ENCODE measurements at regions not wholly inside any gene's neighbourhood (a gene's known extent, or its start where the extent isn't known, plus 50 kb on each side); places are given as distances from the start of the nearest gene placed in this dataset.
A peak's percentile ranks its signal among the peaks of the same experiment; 100 is the strongest.
"Not testable (repeated sequence)": the region's sequence is repeated elsewhere in the genome, so short reads cannot be mapped to it uniquely, and the experiment has no call there.

DNA sequence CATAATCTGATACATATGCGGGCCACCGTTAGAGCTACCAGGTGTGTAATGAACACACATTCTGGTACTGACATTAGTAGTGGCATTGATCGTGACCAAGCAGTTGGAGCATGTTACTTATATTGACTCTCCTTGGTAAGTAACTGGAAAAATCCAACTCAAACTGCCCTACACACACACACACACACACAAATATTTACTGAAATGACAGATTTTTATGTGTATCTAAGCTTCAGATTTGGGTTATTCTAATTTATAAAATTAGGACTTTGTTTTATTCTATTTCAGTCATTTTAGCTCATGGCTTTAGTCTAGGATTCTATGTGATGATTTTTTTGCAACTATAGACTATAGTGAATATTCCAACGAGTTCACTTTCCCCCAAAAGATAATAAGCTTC is 1280.2 kb upstream of the ACO1 start:
- no peak for DNase-seq

DNA sequence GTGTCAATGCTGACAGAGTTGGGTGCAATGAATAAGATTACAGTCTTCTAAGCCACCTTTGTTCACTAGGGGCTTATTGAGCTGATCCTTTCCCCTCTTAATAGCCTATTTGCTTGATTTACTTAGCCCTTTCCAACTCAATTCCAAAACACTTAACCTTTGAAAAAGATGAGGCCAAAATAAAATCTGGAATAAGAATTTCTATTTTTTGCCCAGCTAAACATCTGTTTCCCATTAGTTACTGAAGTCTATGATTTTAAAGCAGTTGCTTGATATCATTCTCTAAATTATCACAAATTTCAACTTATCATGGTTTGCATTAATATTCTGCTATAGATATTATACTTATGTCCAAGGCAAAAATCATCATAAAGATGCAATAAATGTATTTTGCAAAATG is 1272.0 kb upstream of the ACO1 start:
- DNase-seq, result no peak

DNA sequence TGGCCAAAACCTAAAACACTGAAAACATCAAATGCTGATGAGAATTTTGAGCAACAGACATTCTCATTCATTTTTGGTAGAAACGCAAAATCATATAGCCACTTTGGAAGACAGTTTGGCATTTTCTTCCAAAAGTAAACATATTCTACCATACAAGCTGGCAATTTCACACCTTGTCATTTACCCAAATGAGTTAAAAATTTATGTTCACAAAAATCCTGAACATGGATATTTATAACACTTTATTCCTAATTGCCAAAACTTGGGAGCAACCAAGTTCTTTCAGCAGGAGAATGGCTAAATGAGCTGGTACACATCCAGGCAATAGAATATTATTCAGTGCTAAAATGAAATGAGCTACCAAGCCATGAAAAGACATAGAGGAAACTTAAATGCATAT is 1270.1 kb upstream of the ACO1 start:
- DNase-seq, result no peak

DNA sequence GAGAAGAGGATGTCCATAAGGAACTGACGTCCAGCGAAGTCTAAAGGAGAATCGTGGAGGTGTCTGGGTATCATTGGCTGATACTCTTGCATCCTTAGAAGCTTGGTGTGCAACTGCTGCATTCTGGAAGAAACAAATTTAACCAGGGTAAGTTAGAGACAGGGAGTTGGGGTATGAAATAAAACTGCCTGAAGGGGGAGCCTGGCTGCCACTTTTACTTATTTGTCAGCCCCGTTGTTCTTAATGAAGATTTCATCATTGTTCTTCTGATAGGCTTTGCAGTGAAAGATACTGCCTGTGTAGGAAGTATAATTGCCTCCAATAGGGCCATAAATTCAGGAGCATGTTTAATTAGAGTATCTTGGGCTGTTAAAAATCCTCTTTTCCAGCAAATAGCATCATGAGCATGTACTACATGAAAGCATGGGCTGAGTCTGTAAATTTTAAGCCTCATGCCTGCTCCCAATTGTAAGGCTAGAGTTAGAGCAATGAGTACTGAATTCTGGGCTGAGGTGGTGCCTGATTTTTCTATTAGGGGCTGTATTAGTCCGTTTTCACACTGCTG is 1264.5 kb upstream of the ACO1 start:
- no peak for DNase-seq

DNA sequence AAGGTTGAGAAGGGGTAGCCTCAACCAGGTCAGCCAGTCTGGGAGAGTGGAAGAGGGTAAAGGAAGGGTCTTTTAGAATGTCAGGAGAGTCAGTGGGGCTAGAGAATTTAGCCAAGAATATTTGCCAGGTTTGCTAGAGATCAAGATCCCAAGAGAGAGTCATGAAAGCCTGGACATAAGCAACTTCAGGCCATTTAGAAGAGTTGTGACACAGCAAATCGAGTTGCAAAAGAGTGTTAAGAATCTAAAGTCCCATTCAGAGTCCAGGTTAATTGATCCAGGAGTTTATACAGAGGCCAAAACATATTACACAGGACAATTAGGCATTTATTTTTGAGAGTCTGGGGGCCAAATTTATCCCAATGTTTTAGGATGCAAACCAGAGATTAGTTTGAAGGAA is 1260.1 kb upstream of the ACO1 start:
- DNase-seq, result no peak

DNA sequence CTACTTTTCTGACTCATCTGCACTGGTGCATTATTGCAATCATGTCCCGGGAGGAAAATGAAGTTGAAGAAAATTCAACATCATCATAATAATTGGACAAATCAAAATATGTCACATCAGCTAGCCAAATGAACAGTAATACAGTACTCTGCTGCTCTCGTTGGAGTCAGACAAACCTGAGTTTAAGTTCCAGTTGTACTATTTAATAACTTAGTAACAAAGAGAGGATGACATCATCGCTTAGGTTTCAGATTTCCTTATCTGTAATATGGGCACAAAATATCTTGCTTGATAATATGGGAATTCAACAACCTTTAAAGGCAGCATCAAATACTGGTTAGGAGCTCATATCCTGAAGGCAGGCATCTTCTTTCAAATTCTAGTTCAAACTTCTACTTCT is 1248.9 kb upstream of the ACO1 start:
- no peak for DNase-seq

DNA sequence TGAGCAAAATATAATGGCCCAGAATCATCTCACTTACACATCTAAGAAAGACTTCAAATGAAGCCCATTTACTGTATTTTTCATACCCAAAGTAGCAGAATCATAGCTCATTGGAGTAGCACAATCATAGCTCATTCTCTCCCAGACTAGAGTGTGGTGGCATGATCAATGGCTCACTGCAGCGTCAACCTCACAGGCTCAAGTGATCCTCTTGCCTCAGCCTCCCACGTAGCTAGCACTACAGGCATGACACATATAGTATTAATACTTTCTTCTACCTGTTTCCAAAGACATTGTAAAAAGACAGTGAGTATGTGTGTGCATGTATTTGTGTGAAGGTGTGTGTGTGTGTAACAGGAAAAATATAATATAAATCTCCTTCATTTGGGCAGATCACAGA is 1247.9 kb upstream of the ACO1 start:
- no peak for DNase-seq

DNA sequence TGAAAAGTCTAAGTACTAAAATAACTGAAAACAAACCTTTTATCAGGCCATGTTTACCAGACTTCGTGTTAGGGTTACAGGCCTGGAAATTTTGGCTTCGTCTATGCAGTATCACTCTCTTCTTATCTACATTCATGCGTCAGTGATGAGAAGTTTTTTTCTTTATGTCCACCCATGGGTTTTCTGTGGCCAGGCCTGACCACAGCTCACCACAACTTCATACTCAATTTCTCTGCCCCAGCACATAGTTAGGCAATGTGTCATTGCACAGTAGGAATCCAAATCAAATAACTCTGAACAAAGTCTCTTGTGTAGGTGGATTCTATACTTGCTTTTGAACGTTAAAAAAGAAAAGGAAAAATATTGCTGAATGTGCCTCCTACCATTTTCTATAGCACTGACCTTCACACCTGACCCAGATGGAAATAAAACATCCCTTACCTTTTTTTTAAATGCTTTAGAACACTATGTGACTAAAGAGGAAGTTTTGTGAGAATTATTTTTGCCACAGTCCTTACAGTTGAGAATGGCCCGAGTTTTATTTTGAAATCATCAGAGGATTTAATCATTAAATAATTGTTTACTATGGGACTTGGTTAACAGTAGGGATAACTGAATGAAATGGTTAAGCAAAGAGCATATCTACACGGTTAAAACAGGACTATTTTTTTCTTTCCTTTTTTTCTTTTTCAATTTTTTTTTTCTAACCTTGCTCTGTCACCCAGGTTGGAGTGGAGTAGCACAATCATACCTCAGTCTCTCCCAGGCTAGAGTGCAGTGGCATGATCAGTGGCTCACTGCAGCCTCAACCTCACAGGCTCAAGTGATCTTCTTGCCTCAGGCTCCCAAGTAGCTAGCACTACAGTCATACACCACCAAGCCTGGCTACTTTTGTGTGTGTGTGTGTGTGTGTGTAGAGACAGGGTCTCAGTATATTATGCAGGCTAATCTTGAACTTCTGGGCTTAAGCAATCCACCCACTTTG is 1247.0 kb upstream of the ACO1 start:
- no peak for DNase-seq

DNA sequence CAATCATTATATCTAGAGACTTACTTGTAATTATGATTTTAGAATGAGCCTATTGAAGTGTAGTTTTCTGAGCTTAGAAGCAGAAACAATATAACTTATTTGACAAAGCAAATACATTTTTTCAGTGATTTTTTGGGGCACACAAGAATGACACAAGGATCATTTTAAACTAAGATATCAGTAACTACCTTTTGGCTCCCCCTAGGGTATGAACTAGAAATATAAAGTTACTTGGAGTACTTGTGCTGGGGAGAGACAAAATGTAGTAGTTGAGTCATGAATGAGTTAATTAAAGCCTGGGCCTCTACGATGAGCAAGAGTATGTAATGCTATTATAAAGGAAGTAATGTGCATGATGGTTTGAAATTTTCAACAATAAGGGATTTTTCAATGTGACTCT is 1244.1 kb upstream of the ACO1 start:
- no peak for DNase-seq

DNA sequence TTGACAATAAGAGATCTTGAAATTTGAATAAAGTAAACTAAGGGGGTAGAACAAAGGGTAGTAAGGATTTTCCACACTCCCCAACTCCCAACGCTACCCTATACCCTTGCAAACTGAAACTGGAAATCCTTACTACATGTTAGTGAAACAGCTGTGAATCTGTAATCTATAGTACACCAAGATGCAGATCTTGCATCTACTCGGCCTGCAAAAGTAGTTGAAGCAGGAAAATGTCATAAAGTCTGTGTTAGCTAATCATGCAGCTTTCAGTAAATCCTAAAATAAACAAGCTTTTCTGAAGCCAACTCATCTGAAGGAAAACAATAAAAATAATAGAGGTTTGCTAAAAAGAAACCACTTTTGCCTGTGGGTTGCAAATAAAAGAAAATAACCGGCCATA is 1242.0 kb upstream of the ACO1 start:
- no peak for DNase-seq

DNA sequence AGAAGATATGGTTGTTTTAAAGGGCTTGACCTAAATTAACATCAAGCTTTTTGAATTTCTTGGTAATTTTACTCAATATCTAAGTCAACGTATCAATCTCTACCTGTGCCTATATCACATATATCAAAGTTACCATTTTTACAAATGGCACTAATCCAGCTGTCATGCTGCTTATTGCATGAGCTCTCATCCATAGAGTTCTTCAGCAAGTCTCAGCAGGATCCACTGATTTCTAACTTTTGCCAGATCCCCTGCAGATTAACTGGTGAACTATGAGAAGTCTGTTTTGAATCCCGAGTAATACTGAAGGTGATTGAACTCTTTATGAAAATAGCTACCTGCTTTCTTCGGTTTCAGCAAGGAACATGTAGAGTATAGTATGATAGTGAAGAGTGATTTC is 1239.8 kb upstream of the ACO1 start:
- DNase-seq, result no peak

DNA sequence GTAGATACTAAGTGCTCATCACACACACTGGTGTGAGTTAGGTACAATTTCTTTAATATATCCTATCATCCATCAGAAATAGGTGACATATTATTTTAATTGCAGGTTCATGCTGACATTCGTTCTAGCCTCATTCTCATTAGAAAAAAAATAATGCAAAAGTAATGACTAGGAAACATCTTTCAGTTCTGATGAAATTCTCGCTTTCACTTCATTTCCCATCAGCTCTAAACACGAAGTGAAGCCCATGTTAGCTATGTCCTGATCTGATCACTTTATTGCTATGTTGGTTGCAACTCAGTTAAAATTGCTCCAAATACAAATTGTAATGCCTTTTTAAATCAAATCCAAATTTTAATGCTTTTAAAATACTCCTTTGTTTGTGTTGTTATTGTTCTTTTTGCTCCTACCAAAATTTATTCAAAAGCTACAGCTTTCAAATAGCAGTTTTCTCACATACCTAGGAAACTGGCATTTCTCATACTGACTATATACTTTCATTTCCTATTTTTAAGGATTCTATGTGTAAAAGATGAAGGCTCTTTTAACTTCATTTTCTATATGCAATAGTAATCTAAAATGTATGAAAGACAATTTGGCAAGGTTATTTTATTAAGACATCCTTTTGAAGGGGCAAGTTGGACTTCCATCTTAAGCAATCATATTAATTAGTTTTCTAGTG is 1237.8 kb upstream of the ACO1 start:
- DNase-seq, result no peak

DNA sequence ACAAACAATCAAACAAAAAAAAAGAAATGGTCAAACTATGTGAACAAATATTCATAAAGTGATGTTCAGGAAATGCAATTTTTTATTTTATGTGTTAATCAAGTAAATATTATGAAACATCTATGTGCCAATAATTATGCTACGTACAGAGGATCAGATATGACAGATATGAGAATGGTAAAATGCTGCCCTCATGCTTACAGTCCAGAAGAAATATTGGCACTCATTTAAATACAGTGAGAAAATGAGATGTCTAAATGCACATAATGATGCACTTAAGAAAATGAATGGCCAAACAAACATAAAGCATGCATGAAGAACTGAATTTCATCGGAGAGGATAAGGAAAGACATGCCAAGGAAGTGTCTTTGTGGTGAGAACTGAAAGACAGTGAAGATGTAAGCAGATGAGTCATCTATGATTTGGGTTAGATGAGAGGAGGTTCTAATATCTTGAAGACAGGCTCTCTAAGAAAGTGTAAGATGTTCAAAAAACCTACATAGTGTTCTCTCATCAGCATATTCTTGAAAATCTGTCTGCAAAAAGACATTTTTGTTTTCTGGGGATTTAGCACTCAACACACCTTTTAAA is 1231.1 kb upstream of the ACO1 start:
- no peak for DNase-seq

DNA sequence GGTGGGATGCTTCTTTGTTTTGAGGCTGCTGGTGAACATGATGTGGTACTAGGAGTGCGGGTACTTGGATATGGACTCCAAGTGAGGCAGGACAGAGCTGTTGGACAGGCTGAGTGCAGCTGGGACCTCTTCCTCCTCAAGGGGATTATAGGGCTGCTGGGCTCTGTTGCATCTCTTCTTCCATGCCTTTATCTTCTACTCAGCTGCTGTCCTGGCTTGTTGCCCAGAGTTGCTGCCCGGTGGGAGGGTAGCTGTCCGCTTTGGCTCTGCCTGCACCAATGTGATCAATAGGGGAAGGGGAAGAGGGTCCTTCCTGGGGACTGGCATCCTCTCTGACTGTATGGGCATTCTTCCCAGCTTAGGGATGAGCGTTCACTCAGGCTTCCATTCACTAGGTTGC is 1217.9 kb upstream of the ACO1 start:
- DNase-seq, result no peak

DNA sequence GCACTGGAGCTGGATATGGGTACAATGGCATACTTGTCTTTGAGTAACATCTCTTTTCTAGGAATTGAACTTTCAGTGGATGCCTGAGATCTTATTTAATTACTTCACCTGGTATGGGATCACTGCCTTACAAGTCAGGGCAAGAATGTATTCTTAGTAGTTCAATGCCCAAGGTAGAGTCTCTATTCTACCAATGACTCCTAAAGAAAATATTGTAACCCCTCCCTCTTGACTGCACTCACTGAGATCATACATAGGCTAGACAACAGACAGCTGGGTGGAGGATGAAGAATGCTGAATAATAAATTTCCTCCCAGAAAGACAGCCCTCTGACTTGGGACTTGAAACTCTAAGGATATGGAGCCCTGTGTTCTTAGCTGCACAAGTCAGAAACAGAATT is 1216.3 kb upstream of the ACO1 start:
- no peak for DNase-seq

DNA sequence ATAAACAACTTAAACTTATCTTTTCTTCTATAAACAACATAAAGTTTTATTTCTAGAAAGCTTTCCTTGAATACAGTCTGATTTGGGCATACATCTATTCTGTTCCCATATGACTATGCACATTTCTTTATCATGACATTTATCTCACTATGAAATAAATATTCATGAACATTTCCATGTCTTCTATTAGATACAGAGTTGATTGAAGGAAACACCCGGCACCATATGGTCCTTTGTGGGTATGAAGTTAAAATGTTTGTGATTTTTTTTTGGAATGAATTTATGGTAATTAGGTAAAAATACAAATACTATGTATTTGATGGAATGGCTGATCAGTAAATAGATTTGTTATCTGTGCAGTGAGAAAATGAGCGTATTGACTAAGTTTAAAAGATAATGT is 1209.8 kb upstream of the ACO1 start:
- DNase-seq, result no peak

DNA sequence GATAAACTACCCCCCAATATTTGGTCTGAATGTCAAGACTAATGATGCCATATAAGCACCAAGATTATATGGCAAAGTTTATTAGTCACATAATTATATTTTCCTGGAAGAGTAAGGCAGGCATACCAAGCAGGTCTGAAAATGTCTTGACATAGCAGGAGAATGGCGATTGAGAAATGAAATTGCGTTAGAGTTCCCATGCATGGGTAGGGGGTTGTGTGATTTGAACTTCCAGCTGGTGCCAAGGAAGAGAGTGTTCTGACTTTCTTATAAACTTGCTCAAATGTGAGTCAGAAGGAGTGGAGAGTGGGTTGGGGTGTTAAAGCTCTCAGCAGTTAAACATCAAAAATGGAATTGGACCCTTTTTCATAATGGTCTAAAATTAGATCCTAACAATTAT is 1200.6 kb upstream of the ACO1 start:
- no peak for DNase-seq

DNA sequence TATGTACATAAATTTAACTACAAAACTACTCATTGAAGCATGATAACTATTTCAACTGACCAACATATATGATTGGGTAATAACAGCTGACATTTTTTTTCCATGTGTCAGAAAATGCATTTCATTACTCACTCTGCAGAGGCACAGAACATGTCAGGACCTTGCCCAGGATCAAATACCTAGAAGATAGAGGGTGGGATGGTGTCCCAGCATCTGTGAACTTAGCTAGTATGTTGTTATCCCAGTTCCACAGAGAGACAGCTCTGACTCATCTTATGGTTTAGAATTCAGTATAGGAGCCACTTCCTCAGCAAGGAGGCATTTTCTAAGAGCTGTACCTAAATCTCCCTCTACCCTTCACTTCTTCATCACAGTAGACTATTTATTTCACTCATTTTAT is 1198.6 kb upstream of the ACO1 start:
- no peak for DNase-seq

DNA sequence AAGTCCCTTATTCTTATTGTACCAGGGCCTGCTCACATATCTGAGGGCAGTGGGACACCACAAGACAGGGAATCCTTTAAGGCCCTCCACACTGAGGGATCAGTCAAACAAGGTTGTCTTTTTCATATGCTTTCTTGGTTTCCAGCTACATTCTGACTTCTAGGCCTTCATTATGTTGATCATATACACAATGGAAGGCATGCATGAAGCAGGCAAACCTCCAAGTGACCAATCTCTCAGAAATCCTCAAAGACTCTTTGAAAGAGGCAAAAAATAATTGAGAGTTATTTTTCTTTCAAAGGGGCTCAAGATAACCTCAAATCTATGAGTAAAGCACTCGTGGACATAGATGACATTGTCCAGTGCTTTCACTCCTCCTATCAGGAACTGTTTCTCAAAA is 1195.9 kb upstream of the ACO1 start:
- no peak for DNase-seq

DNA sequence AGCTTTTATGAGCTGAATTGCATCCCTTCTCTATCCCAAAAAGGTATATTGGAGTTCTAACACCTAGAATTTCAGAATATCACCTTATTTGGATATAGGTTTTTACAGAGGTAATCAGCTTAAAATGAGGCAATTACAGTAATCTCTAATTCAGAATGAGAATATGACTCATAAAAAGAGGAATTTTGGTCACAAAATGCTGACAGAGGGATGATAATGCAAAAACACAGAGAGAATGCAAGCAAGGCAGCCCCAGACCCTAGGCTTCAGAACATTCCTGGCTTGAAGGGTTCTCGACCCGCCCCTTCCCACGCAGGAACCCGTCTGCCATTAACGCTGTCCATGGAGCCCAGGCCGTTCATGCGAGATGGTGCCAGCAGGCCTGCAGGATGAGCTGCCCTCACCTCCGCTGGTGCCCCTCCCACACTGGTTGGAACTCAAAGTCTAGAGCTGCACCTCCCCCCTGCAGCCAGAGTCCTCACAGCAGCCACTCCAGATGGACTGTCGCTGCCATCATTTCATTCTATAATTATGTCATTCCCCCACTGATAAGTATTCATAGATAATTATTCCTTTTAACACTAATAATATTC is 1173.4 kb upstream of the ACO1 start:
- peak; percentile 63 for DNase-seq

DNA sequence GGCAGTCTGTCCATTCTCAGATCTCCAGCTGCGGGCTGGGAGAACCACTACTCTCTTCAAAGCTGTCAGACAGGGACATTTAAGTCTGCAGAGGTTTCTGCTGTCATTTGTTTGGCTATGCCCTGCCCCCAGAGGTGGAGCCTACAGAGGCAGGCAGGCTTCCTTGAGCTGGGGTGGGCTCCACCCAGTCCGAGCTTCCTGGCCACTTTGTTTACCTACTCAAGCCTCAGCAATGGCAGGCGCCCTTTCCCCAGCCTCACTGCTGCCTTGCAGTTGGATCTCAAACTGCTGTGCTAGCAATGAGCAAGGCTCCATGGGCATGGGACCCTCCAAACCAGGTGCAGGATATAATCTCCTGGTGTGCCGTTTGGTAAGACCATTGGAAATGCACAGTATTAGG is 1154.5 kb upstream of the ACO1 start:
- DNase-seq, result not testable (repeated sequence)

DNA sequence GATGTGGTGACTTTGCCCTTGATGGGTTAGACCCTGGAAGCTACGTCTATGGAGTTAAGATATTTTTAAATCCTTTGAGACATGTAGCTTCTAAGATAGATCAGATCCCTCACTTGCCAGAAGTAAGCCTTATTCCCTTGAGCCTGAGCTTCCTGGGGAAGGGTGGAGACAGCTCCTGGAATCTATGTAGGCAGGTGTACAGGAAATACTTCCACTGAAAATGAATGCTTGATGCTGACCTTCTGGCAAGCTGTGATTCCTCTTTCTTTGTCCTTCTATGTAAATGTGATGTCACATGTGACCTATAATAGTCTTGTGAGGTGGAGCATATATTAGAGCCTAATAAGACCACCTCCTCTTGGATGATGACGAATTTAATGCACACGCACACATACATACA is 1152.0 kb upstream of the ACO1 start:
- no peak for DNase-seq

DNA sequence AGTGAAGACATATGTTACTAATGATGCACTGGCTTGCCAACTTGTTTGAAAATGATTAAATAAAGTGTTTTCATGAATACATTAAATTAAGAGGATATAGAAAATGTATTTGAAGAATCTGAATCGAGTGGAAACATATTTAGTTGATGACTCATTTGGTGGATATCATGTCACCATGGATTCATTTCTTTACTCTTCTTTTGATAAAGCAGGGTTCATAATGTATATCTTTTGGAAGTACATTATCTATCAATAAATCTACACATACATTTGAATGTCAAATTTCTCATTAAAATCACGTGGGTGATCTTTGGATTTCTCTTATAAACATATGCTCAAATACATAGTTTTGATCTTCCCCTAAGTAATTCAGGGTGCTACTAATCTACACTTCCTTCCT is 1148.1 kb upstream of the ACO1 start:
- no peak for DNase-seq

Data from activated CD8-positive, alpha-beta memory T cell treated with anti-CD3 and anti-CD28 coated beads for 24 hours (primary cell).